Lung microvascular endothelial cell (primary cell): ENCODE measurements at regions not wholly inside any gene's neighbourhood (a gene's known extent, or its start where the extent isn't known, plus 50 kb on each side); places are given as distances from the start of the nearest gene placed in this dataset.
"Not testable (repeated sequence)": the region's sequence is repeated elsewhere in the genome, so short reads cannot be mapped to it uniquely, and the experiment has no call there.

ENCODE experiments used
- DNase-seq, 2 donors: peaks; one replicate each; pipeline versions ENCODE4 v3.0.0 to v3.0.0-alpha.2; 2010; ENCODE audit warnings: low read depth in 2 of 2

DNA sequence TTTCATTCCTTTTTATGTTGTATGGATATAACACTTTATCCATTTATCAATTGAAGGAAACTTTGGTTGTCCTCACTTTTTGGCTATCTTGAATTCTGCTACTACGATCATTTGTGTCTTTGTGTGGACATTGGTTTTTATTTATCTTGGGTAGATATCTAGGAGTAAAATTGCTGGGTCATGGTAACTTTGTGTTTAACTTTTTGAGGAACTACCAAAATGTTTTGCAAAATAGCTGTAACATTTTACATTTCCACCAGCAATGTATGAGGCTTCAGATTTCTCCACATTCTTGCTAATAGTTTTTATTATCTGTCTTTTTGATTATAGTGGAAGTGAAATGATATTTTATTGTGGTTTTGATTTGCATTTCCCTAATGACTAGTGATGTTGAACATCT, 55.6 kb downstream of the TLNRD1 start:
- no peak for DNase-seq

DNA sequence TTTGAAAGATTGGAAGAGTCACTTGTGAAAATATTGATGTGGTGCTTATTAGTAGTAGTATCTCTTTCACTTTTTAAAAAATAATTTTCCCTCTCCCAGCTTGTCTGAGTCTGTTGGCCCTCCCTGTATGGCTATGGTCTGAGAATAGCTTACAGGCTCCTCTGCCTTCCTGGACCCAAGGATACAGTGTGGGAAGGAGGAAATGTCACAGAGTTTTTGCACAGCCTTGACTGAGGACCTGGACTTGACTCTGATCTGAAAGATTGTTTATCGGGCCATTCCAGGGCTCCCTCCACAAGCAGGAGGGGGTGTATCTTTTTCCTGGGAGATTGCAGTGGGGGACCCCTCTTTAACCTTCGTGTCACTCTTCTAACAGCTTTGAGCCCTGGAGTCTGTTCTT, 59.7 kb downstream of the TLNRD1 start:
- no peak for DNase-seq

DNA sequence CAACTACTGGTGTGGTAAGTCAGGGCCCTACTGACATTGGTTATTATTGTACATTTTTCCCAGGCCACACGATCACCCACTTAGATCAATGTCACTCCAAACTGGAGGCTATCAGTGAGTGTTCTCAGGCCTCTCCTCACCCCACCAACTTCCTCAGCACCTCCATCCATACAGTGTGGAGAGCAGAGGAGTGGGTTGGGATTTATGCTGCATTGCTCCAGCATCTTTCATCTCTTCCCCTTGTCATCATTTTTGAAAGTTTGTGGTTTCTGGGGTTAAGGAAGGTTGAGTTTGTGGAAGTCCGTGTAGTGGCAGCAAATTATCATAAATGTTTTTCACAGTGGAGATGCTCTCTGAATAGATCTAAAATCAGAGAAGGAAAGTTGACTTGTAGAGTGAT, 60.2 kb downstream of the TLNRD1 start:
- DNase-seq, result no peak

DNA sequence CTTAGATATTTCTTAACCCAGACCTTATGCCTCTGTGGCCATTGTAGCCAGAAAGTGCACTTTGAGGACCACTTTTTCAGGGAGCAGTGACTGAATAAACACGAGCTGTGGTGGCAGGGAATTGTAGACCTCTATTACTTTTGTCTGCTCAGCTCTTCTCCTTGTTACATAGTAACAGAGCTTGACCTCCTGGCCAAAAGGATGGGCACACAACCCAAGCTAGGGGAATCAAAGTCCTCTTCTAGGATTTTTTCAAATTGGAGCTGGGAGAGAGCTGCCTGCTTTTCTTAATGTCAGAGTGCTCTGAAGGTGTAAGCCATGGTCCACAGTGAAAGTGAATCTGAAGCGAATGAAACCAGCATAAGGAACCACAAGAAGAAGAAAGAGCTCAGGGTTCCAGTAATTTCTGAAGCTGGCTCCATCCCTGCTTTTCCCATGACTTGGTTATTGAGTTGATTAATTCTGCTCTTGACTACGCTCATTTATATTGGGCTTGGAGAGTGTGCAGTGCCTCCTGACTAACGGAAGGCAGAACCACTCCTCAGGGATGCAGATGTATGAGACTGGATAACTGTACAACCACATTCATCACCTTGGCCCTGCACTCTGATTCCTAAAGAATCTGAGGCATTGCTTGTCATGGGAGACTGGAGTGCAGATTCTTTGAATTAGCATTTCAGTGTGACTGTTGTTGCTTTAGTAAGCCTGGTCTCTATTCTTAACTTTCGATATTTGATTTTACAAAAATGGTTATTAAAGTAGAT, 60.9 kb downstream of the TLNRD1 start:
- DNase-seq, result no peak

DNA sequence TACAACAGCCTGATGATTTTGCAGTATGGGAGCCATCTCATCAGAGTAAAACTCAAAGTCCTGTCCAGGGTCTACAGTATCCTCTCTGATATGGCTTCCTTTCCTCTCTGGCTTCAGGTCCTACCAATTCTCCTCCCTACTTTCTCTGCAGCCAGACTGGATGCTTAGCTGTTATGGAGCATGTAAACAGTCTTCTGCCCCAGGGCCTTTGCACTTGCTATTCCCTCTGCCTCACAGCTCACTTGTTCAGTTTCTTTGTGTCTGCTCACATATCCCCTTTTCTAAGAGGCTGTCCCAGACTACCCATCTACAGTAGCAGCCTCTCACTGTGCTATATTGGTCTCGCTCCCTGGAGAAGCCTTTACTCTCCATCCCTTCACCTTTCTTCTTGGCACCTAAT, 62.2 kb downstream of the TLNRD1 start:
- DNase-seq, result no peak

DNA sequence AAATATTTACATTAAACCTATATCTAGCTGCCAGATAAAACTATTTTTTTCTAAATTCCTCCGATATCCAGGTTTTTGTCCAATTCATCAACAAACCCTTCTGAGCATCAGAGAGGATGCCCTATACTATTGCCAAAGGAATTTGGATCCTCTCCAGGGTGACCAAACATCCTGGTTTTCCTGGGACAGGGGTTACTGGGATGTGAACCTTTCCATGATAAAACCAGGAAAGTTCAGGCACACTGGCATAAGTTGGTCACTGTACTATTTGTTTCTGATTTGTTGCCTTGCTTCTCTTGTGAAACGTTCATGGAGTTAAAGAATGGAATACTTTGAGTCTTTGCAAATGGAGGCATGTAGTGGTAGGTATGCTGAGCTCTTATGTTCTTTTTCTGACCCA, 63.5 kb downstream of the TLNRD1 start:
- DNase-seq, result peak in 1 of 2 donors; percentile 62

DNA sequence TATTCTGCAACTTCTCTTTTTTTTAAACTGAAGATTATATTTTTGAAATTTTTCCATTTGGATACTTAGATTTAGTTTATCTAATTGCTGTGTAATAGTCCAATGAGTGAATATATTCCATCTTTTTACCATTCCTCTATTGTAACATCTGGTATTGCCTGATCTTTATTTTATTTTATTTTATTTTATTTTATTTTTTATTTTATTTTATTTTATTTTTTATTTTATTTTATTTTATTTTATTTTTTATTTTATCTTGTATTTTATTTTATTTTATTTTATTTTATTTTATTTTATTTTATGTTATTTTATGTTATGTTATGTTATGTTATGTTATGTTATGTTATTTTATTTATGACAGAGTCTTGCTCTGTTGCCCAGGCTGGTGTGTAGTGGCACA, 66.5 kb upstream of the CFAP161 start:
- not testable (repeated sequence) for DNase-seq

DNA sequence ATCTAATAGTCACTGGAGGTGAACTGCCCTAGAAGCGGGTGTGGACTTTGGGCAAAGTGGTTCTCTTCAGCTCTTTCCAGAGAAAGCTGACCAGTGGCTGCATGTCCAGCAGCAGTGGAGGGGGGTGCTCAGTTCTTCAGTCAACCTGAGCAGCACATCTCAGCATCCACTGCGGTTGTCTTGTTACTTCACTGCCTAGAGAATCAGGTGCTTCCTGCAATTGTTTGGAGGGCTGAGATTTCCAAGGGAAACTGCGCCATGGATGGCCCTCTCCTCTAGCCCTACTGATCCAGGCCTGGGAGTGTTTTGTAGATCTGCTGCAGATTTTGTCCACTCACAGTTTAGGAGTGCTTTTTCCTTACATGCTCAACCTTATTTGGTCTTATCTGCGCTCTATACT, 65.6 kb upstream of the CFAP161 start:
- peak; percentile 12 to 88 for DNase-seq

DNA sequence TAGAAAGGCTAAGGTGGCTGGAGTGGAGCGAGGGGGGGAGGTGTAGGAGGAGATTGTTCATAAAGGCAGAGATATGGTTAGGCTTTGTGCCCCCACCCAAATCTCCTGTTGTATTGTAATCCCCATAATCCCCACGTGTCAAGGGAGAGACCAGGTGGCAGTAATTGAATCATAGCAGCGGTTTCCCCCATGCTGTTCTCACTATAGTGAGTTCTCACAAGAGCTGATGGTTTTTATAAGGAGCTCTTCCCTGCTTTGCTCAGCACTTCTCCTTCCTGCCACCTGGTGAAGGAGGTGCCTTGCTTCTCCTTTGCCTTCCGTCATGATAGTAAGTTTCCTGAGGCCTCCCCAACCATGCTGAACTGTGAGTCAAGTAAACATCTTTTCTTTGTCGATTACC, 64.7 kb upstream of the CFAP161 start:
- DNase-seq, result no peak

DNA sequence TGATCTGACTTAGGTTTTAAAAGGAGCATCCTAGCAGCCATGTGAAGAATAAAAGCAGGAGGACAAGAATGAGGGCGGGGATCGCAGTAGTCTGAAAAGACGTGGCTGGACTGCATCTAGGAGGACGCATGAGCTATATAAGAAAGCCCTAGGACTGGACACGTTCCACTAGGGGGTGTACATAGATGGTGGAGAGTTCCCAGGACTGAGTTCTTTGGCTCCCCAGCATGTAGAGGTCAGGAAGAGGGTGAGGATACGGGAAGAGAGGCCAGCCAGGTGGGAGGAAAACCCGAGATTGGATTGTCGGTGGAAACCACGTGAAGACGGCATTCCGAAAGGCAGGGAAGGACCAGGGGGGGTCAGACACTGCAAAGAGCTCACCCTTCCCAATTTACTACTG, 64.2 kb upstream of the CFAP161 start:
- peak; percentile 55 for DNase-seq

DNA sequence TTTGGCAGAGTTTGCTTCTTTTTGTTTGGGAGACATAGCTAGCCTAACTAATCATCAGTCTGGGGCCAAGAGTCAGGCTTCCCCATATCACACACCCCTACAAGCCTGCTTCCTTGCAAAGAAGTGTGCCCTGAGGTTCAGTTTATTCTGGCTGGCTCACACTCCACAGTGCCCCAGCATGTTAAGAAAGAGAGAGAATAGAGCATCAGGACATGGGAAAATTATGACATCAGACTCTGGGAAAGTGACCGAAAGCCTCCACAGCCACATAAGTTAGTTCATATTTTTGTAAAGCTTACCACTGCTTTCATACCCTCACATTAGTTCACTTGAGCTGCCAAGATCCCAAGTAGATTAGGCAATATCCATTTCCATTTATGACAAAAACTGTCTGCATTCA, 63.0 kb upstream of the CFAP161 start:
- peak; percentile 56 to 66 for DNase-seq

DNA sequence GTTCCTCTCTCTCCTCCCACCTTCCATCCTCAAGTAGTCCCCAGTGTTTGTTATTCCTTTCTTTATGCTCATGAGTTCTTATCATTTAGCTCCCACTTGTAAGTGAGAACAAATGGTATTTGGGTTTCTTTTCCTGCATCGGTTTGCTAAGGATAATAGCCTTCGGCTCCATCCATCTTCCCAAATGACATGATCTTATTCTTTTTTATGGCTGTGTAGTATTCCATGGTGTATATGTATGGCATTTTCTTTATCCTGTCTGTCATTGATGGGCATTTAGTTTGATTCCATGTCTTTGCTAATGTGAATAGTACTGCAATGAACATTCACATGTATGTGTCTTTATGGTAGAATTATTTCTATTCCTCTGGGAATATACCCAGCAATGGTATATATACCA, 62.4 kb upstream of the CFAP161 start:
- no peak for DNase-seq

DNA sequence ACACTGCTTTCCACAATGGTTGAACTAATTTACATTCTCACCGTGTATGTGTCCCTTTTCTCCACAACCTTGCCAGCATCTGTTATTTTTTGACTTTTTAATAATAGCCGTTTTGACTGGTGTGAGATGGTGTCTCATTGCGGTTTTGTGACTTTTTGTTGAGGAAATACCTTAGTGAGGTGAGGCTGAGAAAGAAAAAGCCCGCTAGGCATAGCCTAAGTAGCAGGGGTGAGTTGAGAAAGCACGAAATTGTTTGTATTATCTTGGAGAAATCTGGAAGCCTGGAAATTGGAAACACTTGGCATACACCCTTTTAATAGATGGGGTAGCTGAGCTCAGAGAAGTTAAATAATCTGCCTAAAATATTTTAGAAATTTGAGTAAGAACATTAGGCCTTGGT, 61.5 kb upstream of the CFAP161 start:
- DNase-seq, result no peak

DNA sequence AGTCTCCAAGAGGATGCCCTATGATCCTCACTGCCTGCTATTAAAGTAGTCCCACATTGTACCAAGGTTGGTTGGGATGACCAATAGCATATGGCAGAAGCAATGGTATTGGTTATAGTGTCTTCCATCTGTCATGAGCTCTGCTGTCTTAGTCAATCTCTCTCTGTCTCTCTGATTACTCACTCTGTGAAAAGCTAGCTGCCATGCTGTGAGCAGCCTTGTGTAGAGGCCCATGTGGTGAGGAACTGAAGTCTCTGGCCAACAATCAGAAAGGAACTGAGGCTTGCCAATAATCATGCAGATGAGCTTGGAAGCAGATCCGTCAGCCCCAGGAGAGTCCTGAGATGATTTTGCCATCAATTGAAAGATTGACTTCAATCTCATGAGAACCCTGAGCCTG, 60.3 kb upstream of the CFAP161 start:
- no peak for DNase-seq

DNA sequence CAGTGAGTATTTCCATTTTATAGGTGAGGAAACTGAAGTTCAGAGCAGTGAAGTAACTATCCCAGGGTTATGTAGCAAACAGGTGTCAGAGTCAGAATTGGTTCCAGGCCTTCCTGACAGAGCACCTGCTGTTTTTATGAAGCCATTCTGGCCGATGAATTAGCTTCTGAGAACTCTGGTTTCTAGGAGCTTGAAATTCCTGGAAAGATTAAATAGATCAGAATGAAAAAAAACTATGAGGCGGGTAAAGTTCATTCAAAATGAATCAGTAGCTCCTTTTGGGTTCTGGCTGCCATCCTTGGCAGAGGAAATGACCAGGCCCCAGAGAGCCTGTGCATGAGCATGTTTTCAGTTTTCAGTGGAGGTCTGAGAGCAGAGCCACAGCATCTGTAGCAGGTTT, 59.3 kb upstream of the CFAP161 start:
- DNase-seq, result no peak

DNA sequence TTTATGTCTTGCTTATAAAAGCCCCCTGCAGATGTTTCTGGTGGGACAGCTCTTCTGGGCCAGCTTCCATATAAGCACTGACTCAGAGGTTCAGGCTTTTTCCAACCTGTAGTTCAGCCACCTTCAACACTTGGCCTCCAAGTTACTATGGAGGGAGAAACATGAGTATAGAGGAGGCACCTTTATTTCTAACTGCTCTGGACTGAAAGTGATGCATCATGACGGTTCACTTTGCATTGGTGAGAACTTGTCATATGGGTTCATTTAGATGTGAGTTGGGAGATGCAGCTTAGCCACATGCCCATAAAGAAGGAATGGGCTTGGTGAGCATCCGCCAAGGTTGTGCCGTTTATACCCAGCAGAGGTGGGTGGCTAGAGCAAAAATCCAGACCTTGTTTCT, 58.8 kb upstream of the CFAP161 start:
- no peak for DNase-seq

DNA sequence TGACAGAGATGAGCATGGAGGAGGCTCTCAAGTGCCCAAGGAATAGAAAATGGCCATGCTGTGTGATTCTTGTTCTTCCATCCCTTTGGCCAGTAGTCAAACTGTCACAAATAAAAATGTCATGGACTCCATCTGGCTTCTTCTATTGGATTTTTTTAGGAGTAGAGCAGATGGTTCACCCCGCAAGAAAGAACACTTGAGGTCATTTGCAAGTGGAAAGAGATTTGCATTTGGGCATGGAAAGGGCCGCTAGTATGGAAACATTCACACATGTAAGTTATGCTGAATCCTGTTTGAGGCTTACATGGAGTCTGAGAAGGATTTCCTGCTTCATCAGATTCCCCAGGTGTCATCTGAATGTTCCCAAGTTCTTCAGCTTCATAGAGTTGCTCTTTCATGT, 53.1 kb upstream of the CFAP161 start:
- DNase-seq, result no peak

DNA sequence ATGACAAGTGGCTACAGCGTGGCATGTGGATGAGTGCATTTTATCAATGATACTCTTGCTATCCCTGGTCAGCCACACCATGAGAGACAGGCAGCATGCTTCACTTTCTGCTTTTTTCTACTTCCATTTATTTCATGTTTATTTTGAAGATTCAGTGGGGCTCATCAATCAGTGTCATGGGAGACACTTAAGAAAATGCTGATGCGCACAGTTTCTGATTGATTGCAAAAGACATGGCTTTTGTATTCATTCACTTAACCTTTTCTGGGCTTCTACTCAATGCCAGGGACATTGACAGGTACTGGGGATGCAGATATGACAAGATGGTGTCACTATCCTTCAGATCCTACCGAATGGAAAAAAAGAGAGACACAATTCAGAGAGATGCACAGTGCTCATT, 50.9 kb upstream of the CFAP161 start:
- no peak for DNase-seq
